Erythroblast (primary cell): ENCODE measurements at regions not wholly inside any gene's neighbourhood (a gene's known extent, or its start where the extent isn't known, plus 50 kb on each side); places are given as distances from the start of the nearest gene placed in this dataset.

Experiments used
- GATA1 ChIP-seq: IDR thresholded peaks from 2 replicates; pipeline ENCODE4 v1.6.1; 2011; ENCODE audit warnings: low read depth, mild to moderate bottlenecking, control low read depth, low read length, moderate library complexity
- POLR2A ChIP-seq: IDR thresholded peaks from 2 replicates; pipeline ENCODE4 v1.6.1; 2011; ENCODE audit warnings: mild to moderate bottlenecking, low read length

DNA sequence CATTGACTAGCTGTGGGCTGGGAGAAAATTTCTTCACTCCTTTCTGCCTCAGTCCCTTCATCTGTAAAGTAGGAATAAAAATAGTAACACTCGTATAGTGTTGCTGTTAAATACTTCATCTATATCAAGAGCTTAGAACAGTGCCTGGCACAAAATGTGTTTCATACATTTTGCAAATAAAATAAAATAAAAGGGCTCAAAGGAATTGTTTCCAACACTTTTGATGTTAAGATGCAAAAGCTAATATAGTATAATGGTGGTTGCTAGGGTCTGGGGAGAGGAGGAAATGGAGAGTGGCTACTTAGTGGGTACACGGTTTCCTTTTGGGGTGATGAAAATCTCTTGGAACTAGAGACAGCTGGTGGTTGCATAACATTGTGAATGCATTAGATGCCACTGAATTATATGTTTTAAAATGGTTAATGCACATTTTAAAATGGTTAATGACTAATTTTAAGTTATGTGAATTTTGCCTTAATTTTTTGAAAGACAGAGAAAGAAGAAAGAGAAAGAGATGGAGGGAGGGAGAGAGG lies 542.1 kb upstream of the ID2 start:
- TF ChIP-seq POLR2A (no peak), GATA1 (no peak)
